GOT3 (cell line): ENCODE measurements at regions not wholly inside any gene's neighbourhood (a gene's known extent, or its start where the extent isn't known, plus 50 kb on each side); places are given as distances from the start of the nearest gene placed in this dataset.
"Not testable (repeated sequence)": the region's sequence is repeated elsewhere in the genome, so short reads cannot be mapped to it uniquely, and the experiment has no call there.

Experiments used
- DNase-seq: peaks from one replicate; lab custom pipeline; 2025; ENCODE audit warnings: mixed read lengths; lab: John Stamatoyannopoulos, UW

GRCh38 chr2:44051593-44052347 lies 56.0 kb upstream of the LRPPRC start:
- DNase-seq, result no peak

GRCh38 chr2:44052584-44052983 lies 56.8 kb upstream of the LRPPRC start:
- no peak for DNase-seq

GRCh38 chr2:44053052-44053451 lies 57.3 kb upstream of the LRPPRC start:
- DNase-seq, result no peak

- no peak for DNase-seq
These were observed 57.7 kb upstream of the LRPPRC start for GRCh38 chr2:44053456-44053855.

- DNase-seq, result no peak
These were observed 59.4 kb upstream of the LRPPRC start for GRCh38 chr2:44055229-44055628.

GRCh38 chr2:44055664-44056063 lies 59.9 kb upstream of the LRPPRC start:
- DNase-seq, result no peak

DNA sequence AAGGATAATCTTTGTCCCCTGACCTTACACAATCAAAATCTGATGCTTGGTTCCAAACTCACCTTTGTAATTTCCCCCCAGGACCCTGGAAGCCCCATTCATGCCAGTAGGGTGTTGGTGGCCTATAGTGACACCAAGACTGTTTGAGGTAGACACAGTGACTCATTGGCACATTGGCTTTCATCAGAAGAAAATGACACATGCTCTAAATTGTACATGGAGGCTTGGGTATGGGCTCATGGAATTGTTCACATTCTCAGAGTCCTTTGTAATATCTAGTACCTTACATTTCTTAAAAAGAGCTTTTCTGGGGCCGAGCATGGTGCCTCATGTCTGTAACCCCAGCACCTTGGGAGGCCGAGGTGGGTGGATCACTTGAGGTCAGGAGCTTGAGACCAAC lies 61.2 kb upstream of the LRPPRC start:
- DNase-seq, result no peak

DNA sequence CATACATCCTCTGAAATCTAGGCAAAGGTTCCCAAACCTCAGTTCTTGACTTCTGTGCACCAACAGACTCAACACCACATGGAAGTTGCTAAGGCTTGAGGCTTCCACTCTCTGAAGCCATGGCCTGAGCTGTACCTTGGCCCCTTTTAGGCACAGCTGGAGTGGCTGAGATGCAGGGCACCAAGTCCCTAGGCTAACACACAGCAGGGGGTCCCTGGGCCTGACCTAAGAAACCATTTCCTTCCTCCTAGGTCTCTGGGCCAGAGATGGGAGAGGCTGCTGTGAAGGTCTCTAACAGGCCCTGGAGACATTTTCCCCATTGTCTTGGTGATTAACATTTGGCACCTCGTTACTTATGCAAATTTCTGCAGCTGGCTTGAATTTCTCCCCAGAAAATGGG lies 64.5 kb upstream of the LRPPRC start:
- DNase-seq, result not testable (repeated sequence)

DNA sequence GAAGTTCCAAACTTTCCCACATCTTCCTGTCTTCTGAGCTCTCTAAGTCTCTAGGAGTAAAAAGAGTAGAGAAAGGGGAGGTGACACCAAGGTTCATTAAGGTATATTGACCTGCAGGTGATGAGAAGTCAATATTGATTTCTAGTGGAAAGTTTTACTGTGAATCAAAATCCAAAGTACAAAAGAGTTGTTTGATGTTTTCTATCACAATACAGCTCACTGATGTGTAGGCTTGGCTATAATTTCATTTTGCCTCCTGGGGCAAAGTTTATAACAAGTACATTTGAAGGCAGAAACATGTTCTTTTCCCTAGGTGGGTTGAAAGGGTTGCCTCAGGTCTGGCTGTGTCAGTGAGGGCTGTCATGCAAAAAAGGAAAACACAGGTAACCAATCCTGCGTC lies 65.2 kb upstream of the LRPPRC start:
- no peak for DNase-seq

DNA sequence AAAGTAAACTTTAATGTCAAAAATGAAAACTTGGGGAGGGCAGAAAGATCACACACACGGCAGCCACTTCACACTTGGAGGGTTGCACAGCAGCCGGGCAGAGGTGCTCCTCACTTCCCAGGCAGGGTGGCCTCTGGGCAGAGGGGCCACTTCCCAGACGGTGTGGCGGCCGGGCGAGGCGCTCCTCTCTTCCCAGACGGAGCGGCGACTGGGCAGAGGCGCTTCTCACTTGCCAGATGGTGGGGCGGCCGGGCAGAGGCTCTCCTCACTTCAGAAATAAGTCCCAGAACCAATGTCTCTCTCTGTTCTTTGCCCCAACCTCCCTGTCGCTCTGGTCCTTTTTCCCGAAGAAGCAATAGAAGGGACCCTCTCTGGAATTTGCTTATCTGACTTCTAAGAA lies 65.7 kb upstream of the LRPPRC start:
- no peak for DNase-seq

DNA sequence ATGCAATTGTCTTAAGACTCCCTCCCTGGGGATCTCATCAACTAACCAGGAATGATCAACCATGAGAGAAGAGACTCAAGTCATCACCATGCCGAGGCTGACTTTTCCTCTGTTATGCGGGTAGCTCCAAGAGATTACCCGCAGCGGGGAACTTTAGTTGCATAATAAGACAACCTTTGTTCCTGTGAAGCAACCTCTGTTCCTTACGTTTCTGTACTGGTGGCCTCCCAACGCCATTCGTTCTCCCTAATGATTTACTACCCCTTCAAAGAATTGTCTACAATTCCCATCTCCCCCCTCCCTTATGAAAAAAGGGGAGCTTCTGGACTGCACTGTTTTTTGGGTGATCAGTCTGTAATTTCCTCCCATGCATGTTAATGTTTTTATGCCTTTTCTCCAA lies 66.1 kb upstream of the LRPPRC start:
- DNase-seq, result no peak

DNA sequence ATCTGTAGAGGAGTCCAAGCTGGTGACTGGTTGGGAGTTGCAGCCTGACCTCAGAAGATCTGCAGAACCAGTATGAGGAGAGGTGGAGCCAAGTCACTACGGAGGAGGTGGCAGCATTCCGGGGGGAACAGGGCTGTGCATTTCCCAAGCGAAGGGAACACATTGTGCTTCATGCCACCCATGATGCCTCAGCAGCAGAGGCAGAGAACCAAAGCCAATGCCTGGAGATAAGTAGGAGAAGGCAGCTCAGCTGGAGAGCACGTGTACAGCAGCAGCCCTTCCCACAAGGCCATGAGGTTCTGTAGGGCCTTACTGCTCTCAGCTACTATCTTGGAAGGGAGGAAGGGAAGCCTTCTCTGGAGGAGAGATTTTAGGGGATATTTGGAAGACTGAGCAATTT lies 67.2 kb upstream of the LRPPRC start:
- DNase-seq, result no peak

GRCh38 chr2:44064281-44064680 lies 68.5 kb upstream of the LRPPRC start:
- DNase-seq, result not testable (repeated sequence)

- DNase-seq, result not testable (repeated sequence)
These were observed 71.4 kb upstream of the LRPPRC start for GRCh38 chr2:44067012-44067790.

DNA sequence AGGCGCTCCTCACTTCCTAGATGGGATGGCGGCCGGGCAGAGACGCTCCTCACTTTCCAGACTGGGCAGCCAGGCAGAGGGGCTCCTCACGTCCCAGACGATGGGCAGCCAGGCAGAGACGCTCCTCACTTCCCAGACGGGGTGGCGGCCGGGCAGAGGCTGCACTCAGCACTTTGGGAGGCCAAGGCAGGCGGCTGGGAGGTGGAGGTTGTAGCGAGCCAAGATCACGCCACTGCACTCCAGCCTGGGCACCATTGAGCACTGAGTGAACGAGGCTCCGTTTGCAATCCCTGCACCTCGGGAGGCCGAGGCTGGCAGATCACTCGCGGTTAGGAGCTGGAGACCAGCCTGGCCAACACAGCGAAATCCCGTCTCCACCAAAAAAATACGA lies 72.0 kb upstream of the LRPPRC start:
- DNase-seq, result not testable (repeated sequence)

DNA sequence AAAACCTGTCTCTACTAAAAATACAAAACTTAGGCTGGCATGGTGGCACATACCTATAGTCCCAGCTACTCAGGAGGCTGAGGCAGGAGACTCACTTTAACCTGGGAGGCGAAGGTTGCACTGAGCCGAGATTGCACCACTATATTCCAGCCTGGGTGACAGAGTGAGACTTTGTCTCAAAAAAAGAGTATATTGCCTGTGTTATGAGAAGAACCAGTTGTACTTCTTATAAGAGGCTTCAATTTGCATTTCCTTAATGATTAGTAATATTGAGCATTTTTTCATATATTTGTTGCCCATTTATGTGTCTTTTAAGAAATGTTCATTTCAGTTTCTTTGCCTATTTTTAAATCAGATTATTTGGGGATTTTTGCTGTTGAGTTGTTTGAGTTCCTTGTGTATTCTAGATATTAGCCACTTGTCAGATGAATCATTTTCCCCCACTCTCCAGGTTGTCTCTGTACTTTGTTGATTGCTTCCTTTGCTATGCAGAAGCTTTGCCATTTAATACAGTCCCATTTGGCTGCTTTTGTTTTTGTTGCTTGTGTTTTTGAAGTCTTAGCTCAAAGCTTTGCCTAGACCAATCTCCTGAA lies 75.8 kb upstream of the LRPPRC start:
- DNase-seq, result no peak

GRCh38 chr2:44073667-44074066 lies 77.9 kb upstream of the LRPPRC start:
- not testable (repeated sequence) for DNase-seq

- DNase-seq, result not testable (repeated sequence)
These were observed 79.0 kb upstream of the LRPPRC start for GRCh38 chr2:44074795-44075194.

GRCh38 chr2:44075541-44075940 lies 79.8 kb upstream of the LRPPRC start:
- DNase-seq, result no peak

GRCh38 chr2:44077942-44078511 lies 82.2 kb upstream of the LRPPRC start:
- DNase-seq, result no peak

DNA sequence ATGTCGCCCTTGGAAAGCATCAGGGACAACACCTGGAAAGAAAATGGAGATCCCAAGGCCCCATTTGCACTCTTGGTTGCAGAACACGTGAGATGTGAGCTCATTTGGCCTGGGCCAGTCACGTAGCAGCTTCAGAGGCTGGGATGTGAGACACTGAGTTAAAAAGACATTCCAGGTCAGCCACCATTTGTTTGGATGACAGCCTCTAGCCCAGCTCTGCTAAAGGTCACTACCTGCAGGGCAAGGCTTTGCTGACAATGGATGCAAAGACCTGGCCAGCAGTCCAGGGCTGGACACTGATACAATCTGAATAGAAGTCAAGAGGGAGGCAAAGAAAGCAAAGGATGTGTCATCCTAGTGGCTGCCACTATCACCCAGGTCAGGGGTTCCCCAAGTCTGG lies 83.9 kb upstream of the LRPPRC start:
- no peak for DNase-seq

- no peak for DNase-seq
These were observed 85.6 kb upstream of the PPM1B start for GRCh38 chr2:44083054-44083453.

DNA sequence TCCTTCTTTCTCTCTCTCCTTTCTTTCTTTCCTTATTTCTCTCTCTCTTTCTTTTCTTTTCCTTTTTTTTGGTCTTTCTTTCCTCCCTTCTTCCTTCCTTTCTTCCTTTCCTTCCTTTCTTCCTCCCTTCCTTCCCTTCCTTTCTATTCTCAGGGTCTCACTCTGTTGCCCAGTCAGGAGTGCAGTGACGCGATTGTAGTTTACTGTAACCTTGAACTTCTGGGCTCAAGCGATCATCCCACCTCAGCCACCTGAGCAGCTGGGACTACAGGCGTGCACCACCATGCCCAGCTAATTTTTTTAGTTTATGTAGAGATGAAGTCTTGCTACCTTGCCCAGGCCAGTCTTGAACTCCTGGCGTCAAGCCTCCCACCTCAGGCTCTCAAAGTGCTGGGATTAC lies 83.8 kb upstream of the PPM1B start:
- DNase-seq, result no peak
